ENCODE measurements at regions not wholly inside any gene's neighbourhood (a gene's known extent, or its start where the extent isn't known, plus 50 kb on each side); places are given as distances from the start of the nearest gene placed in this dataset.
A peak's percentile ranks its signal among the peaks of the same experiment; 100 is the strongest.

DNA sequence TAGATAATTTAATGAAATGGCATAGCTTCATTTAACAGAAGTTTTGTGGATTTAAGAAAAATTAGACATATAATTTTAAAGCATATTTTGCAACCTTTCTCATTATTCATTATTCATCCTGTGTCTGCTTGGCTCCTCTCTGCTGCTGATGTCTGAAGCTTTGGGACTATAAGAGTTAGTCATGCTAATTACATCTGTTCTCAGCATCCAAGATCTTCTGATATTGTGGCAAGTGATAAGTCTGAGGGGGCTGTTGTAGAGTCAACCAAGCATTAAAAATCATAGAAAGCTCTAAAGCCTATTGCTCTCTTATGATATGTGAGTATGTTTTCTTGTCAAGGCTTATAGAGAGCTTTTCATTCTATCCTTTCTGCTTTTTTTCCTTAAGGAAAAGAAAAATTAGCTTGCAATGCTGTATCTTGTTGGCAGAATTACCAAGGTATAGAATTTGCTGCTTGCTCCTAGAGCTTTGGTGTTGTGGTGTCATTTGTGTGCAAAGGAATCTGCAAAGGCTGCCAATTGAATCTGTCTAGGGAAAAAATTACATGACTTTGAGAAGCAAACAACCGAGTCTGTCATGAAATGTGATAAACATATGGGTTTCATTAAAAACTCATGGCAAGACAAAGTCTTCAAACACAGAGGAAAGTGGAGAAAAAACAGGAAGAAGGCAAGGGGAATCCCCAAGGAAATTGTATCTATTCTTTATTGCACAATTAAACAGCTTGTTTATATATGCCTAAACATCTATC is 156.1 kb upstream of the DAB2 start:
- Histone ChIP-seq H3K4me3 (no peak overlapping the region), H3K27ac (peak overlapping the region in 3 of 21 experiments; percentile 23 to 47 (median 31))

DNA sequence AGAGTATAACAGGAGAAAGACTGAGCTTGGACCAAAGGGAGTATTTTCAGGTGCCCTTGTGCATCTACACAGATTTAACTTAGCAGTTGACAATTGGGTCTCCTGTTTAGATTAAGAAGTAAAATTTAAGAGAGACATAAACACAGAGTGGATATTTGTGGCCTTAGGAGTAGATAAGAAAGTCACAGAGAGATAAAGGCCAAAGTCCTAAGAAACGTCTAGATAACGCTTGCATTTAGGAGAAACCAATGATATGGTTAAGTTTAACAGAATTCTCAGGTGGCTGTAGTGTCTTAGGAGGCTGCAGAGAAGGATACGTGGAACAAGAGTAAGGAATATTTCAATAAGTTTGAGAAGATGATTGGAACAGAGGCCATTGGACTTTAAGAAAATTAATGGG is 155.0 kb upstream of the DAB2 start:
- Histone ChIP-seq H3K4me3 (no peak overlapping the region), H3K27ac (peak overlapping the region in 1 of 21 experiments; percentile 40)

DNA sequence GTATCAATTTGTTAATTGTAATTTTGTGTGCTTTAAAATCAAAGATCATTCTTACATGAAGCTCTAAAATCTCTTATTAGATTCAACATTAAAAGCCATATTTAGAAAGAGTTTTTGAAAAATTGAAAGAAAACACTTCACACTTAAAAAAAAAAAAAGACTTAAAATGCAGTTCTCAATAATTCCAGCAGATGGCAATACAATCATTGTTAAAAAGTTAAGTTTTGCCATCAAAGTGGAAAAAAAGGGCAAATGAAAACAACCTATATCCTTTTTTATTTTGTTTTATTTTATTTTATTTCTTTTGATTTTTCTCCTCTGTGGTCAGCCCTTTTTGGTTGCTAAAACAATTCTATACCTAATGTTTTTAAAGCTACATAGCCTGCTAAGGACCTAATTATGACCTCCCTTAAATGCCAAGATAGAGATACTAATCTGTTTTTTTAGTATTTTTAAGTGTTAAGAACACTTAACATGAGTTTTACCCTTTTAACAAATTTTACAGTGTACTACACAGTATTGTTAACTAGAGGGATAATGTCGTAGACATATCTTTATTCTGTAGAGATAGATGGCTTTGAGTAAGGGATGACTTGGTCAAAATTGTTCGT is 154.2 kb upstream of the DAB2 start:
- H3K4me3 ChIP-seq = no peak overlapping the region

DNA sequence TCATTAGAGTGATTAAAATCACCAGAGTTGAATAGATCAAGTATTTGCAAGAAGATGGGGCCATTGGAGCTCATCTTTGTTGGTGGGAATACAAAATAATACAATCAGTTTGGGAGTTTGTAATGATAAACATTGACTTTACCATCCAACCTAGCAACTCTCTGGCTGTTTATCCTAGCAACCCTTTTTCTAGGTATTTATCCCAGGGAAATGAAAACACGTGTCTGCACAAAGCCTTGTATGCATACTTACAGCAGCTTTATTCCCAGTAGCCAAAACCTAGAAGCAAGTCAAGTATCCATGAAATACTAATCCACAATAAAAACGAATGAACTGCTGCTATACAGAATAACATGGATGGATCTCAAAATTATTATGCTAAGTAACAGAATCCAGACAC is 152.7 kb upstream of the DAB2 start:
- no peak overlapping the region for H3K27ac ChIP-seq
- H3K4me3 ChIP-seq = no peak overlapping the region

More for the DNA sequence above, 154.2 kb upstream of the DAB2 start:
- no peak overlapping the region for H3K27ac ChIP-seq

DNA sequence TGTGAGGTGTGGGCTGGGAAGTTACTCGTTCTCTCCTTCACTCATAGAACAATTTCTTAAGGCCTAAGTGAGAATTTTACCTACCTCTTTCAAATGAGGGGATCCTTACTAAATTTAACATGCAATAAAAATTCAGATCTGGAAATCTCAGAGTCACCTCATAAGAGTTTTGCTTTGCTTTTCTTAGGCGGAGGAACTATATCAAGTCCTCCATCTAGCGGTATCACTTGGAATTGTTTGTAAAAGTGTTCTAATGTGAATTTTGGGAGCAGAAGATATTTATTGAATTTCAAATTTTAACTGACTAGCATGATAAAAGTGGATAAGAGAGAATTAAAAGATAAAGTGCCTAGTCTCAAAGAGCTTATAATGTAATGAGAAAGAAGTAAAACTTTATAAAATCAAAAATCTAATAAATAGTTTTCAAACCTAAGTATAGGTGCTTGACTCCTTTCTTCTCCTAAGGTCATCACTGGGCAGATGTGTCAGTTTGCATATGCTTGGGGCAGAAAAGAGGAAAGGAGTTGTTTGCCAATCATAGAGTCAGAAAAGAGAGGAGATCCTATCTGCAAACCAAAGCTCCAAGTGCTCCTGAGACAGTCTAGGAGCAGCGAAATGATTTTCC is 145.7 kb upstream of the DAB2 start:
- H3K4me3 ChIP-seq = no peak overlapping the region
- no peak overlapping the region for H3K27ac ChIP-seq

DNA sequence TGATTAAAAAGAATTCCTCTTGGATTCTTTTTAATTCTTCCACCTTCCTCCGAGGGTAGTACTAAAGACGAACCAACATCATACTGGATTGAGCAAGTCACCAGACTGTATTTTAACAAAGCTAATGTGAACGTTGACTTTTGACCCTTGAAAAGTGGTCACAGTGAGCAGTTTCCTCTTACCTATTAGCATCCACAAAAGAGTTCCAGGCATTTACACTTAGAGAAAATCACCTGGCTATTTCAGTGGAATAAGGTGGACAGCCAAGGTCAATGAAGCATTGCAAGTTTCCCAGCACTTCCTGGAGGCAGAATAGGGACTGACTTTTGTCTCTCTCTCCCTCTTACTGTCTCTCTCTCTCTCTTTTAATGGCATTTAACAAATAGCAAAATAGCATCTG is 145.1 kb upstream of the DAB2 start:
- no peak overlapping the region for H3K27ac ChIP-seq
- no peak overlapping the region for H3K4me3 ChIP-seq

DNA sequence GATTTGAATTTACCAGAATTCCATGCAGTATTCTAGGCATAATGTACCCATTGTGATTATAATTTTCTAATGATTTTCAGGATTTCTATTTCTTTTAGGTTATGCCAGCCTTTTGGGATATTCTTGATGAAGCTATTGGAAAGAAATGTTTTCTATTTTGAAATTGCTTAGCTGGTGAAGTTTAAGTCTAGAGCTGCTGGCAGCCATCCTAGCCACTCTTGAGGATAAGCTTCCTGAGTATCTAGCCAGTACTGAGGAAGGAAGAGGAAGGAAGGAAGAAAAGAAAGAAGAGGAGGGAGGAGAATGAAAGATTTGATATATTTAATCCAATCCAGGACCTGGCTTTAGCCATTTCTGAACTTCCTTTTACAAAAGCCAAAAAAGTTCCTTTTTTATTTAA is 142.1 kb upstream of the DAB2 start:
- no peak overlapping the region for H3K4me3 ChIP-seq
- H3K27ac ChIP-seq = no peak overlapping the region

DNA sequence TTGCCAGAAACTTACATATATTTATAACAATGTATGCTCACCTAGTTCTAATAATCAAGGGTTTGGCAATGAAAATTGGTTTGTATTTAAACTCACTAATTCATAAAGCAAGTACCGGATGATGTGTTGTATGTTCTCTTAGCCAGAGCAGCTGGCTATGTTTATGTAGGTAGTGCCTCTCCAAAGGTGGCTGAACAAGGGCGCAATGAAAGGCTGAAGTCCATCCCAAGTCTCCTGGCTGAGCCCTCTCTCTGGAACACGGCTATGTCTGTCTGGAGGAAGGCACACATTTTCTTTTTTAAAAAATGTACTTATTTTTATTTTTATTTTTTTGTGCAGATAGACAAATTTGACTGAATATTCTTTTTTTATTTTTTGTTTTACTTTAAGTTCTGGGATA is 141.2 kb upstream of the DAB2 start:
- H3K4me3 ChIP-seq = no peak overlapping the region
- H3K27ac ChIP-seq = no peak overlapping the region

DNA sequence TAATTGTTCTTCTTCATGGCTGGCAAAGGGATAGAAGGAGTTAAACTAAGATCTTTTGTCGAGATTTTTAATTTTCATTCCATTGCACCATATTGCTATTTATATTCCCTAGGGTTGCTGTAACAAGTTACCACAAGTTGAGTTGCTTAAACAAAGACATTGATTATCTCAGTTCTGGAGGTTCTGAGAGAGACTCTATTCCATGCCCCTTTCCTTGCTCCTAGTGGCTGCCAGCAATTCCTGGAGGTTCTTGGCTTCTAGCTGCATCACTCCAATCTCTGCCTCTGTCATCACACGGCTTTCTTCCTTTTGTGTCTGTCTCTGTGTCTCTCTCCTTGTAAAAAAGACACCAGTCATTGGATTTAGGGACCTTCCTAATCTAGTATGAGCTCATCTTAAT is 136.6 kb upstream of the DAB2 start:
- H3K4me3 ChIP-seq = no peak overlapping the region
- H3K27ac ChIP-seq = no peak overlapping the region

DNA sequence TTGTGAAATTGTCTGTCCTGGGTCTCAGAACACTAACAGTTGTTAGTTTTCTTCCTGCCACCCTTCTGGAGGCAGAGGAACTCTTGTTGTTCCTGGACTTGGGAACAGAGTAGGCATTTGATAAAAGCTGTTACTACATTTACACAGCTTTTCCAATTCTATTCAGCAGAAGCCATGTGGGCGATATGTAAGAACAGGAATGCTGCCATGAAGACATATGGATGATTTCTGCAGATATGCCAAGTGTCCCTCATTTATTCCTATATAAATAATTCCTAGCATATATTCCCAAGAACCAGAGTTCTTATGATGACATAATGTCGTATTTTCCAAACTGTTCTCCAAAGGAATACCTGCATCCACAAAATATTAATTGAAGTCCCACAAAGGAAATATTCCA is 135.9 kb upstream of the DAB2 start:
- no peak overlapping the region for H3K4me3 ChIP-seq
- no peak overlapping the region for H3K27ac ChIP-seq

DNA sequence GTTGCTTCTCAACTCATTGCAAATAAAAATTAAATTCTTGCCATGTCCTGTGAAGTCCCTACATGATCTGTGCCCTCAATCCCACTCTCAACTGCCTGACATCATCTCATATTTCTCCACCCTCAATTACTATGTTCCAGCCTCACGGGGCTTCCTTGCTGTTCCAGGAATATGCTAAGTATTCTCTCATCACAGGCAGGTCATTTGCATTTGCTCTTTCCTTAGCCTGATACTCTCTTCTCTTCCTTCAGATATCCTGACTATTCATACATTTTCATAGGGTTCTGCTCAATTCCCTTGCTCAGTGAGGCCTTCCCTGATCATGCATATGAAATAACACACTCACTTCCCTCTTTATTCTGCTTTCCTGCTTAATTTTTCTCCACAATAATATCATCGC is 135.1 kb upstream of the DAB2 start:
- H3K27ac ChIP-seq = no peak overlapping the region
- H3K4me3 ChIP-seq = no peak overlapping the region

DNA sequence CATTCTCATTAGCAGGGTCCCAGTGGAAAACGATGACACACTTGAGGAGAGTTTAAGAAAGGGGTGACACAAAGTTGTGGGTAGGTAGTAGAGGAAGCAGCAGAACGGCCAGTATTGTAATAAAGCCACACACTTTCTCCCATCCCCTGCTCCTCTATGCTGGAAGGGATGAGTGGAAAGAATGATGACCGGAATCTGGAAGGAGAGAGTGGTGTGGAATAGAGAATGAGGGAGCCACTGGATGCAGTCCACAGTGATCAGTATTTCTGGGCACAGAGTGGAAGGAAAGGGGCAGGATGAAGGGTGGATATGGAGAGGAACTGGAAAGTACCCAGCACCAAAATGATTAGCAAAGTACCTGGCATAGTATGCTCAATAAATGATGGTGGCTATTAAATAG is 133.8 kb upstream of the DAB2 start:
- no peak overlapping the region for H3K27ac ChIP-seq
- H3K4me3 ChIP-seq = no peak overlapping the region

DNA sequence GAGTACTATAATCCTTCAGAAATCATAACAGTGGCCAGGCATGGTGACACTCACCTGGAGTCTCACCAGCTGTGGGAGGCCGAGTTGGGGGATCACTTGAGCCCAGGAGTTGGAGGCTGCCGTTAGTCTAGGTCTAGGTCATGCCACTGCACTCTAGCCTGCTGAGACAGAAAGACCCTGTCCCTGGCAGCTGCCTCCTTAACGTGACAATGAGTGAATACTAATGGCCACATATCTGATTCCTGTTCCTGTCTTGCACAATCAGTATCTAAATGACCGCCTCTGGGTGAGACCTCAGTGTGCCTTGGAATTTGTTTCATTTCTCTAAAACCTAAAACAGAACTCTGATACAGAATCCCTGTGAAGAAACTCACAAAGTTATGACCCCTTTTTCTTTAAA is 131.0 kb upstream of the DAB2 start:
- no peak overlapping the region for H3K27ac ChIP-seq
- no peak overlapping the region for H3K4me3 ChIP-seq

DNA sequence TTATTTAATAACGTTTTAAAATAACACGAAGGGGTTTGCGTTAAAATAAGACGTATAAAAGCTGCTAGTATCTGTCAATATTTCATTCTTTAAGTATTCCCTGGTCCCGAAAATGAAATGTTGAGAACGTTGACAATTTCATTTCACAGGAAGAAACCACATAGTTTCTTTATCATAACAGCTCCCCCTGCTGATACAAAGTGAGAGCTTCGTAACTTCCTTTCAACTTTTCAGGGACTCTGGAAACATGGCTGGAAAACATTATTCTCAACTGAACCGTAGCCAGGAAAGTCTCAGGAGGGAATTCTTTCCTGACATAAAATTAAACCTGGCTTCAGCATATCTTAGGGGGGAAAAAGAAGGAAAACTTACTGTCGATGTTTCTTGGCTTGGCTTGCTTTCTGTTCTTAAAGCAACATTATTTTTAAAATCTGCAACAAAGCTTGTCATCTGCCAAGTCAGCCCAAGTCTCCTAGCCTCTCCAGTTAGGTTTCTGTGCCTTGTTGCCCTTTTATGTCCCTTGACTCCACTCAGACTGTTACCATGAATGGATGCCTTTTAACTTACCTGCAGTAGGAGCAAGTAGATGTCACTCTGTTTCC is 122.9 kb upstream of the DAB2 start:
- H3K27ac ChIP-seq = peak overlapping the region in 3 of 21 experiments; percentile 4 to 41 (median 28)

DNA sequence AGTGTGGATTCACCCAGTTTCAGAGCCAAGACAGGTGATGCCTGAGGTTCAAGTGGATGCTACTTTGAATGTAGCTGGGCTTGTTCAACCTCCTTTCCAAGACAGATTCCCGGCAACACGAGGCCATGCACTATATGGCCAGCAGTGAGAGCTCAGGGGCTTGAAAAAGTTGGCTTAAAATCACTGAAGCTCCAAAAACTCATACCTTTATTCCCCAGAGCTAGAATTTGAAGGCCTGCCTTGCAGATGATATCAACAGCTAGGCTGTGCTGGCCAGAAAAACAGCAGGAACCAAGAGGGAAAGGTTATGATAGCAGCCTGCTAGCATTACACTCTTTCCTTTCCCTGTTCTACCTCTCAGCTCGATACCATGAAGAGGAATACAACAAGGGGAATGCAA is 120.2 kb upstream of the DAB2 start:
- no peak overlapping the region for H3K27ac ChIP-seq
- H3K4me3 ChIP-seq = no peak overlapping the region

More for the DNA sequence above, 122.9 kb upstream of the DAB2 start:
- H3K4me3 ChIP-seq = no peak overlapping the region

DNA sequence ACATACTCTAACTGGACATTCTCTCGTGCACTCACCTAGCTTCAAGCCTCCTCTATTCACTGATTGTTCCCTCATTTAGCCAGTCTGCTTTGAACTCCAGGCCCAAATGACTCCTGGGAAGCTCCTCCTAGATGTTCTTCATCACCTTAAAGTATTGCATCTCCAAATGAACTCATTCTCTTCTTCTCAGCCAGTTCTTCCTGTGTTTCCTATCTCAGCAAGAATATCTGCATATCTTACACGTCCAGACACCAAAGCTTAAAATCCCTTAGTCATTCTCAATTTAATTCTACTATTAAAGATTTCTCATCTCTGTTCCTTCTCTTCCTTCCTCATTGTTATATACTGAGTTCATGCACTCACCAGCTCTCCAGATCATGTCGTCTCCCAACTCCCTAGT is 118.6 kb upstream of the DAB2 start:
- Histone ChIP-seq H3K4me3 (no peak overlapping the region), H3K27ac (peak overlapping the region in 2 of 21 experiments; percentile 15 to 38)

DNA sequence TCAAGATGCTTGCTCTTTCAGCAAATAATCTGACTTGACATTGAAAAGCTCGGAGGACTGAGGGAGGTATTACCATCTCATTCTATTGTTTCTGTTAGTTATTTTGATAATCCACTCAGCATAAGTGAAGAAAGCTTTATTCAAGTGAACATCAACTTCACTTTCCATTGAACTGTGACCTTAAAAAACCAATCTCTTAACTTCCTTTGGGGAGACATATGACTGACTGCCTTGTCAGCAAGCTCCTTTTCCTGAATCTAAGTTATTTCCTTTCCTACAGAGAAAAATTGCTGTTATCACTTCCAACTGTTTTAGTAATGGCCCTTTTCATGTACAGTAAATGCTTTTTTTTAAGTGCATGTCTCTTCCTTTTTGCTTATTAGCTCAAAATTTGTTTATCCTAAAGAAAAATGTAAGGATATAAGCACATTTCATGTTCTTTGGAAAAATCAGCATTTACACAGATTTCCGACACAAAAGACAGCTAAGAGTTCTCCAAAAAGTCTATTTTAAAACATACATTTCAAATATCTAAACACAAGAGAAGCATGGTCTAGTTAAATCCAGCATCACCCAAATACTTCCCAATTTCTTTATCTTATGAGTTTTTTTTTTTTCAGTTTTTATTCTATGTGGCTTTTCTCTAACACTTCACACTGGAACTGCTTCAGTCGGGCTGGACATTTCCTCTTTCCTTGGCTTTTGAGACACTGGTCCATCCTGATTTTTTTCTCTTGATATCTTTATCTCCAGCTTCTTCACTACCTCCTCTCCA is 117.9 kb upstream of the DAB2 start:
- H3K4me3 ChIP-seq = no peak overlapping the region

DNA sequence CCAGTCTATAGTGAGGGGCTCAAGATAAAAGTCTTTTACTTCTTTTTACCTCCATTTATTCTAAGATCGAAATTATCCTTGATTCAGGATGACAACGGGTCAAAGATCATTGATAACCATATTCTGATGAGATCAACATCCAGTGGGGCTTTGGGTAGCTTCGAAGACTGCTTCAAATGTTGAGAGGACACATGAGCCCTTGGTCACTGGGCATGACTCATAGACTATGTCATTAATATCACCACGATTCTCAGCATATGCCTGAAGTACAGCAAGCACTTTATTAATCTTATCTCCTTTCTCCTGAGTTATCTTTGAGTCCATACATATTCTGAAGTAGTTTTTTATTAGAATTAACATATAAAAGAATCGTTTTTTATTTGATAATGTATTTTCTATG is 117.1 kb upstream of the DAB2 start:
- Histone ChIP-seq H3K4me3 (no peak overlapping the region), H3K27ac (peak overlapping the region in 1 of 21 experiments; percentile 0)

More for the DNA sequence above, 117.9 kb upstream of the DAB2 start:
- peak overlapping the region in 2 of 21 experiments; percentile 0 to 15 for H3K27ac ChIP-seq

DNA sequence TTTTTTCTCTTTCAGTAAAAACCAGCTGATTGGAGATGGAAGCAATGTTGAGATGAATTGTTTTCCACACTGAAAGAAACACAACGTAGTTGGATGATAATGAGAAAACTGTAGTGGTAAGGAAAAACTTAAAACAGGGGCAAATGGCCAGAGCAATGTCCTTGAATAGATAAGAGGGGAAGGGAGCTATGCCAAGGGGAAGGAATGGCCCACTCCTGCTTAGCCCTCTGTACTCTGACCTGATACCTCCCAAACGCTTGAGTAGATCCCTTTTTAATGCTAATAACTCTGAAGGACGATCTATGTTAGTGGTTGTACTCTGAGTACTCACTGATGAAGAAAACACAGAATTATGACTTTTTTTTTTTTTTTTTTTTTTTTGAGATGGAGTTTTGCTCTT is 114.7 kb upstream of the DAB2 start:
- H3K27ac ChIP-seq = no peak overlapping the region

DNA sequence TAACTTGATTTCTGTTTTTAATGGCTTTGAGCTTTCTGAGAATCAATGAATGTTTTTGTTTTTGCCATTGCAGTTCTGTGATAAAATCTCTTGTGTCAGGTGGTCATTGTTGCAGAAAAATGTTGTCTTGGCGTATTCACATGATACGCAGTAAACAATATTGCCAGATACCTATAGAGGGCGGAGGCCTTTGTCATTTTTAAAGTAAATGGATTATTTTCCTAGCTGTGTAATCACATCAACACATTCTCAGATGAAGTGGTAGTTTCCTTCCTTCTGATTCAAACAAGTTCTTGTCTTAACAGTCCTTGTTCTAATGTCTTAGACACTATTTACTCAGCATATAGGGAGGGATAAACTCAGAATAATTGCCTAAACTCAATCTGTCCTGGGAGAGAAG is 109.9 kb upstream of the DAB2 start:
- Histone ChIP-seq H3K27ac (no peak overlapping the region), H3K4me3 (no peak overlapping the region)

More for the DNA sequence above, 114.7 kb upstream of the DAB2 start:
- H3K4me3 ChIP-seq = no peak overlapping the region
